Erythroblast (primary cell): ENCODE measurements at regions not wholly inside any gene's neighbourhood (a gene's known extent, or its start where the extent isn't known, plus 50 kb on each side); places are given as distances from the start of the nearest gene placed in this dataset.

Experiments
- GATA1 ChIP-seq: IDR thresholded peaks from 2 replicates; pipeline ENCODE4 v1.6.1; 2011; ENCODE audit warnings: low read depth, mild to moderate bottlenecking, control low read depth, low read length, moderate library complexity
- POLR2A ChIP-seq: IDR thresholded peaks from 2 replicates; pipeline ENCODE4 v1.6.1; 2011; ENCODE audit warnings: mild to moderate bottlenecking, low read length

GRCh38 chr1:58062635-58063034, 483.9 kb downstream of the OMA1 start:
- no peak for TF ChIP-seq POLR2A
- TF ChIP-seq GATA1: no peak
